IPS-18a (cell line): ENCODE measurements at regions not wholly inside any gene's neighbourhood (a gene's known extent, or its start where the extent isn't known, plus 50 kb on each side); places are given as distances from the start of the nearest gene placed in this dataset.
"Not testable (repeated sequence)": the region's sequence is repeated elsewhere in the genome, so short reads cannot be mapped to it uniquely, and the experiment has no call there.

Experiments
- H3K27ac ChIP-seq: one replicate; pipeline ENCODE4 v1.5.1; 2013; ENCODE audit warnings: low read length
- H3K27me3 ChIP-seq: one replicate; pipeline ENCODE4 v1.6.1; 2013; ENCODE audit warnings: mild to moderate bottlenecking, low read length; ENCODE audit not compliant: control insufficient read depth, insufficient read depth
- H3K36me3 ChIP-seq: one replicate; pipeline ENCODE4 v1.6.1; 2013; ENCODE audit warnings: low read depth, low read length; ENCODE audit not compliant: control insufficient read depth
- H3K4me1 ChIP-seq: one replicate; pipeline ENCODE4 v1.6.1; 2013; ENCODE audit warnings: low read depth, low read length; ENCODE audit not compliant: control insufficient read depth
- H3K4me3 ChIP-seq: one replicate; pipeline ENCODE4 v1.5.1; 2013; ENCODE audit warnings: low read length
- H3K9ac ChIP-seq: one replicate; pipeline ENCODE4 v1.6.1; 2013; ENCODE audit warnings: mild to moderate bottlenecking, low read length, moderate library complexity
- H3K9me3 ChIP-seq: one replicate; pipeline ENCODE4 v1.6.1; 2013; ENCODE audit warnings: low read depth, low read length; ENCODE audit not compliant: control insufficient read depth

DNA sequence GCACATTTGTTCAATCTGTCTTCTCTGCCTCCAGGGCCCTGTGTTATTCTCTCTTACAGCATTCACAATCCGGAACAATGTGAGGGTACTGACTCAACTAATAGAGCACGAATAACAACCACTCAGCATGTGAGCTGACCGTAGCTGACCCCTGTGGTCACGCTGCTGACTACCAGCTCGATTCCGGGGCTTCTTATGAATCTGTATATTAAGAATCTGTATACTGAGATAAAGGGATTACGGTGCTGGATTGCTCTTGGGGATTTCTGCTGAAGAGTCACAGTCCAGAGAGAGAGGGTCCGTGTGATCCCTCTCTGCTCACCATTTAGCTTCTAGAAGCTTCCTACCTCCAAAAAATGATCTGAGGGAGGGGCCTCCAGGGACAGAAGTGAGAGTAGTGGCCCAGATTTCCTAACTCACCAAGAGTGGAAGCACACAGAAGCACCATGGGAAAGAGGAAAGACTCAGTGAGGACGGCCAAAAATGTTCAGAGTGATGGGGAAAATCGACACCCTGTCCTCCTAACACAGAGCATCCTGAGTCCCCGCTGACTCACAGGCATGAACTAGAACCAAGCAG is 156.2 kb downstream of the THBS2 start:
- Histone ChIP-seq H3K4me1 (peaks cover 22% of the 10 kb centered on the region), H3K9ac (no peak overlapping the region), H3K27me3 (no peaks in the 10 kb centered on the region), H3K27ac (no peak overlapping the region), H3K4me3 (no peak overlapping the region), H3K9me3 (no peaks in the 10 kb centered on the region), H3K36me3 (no peaks in the 10 kb centered on the region)

DNA sequence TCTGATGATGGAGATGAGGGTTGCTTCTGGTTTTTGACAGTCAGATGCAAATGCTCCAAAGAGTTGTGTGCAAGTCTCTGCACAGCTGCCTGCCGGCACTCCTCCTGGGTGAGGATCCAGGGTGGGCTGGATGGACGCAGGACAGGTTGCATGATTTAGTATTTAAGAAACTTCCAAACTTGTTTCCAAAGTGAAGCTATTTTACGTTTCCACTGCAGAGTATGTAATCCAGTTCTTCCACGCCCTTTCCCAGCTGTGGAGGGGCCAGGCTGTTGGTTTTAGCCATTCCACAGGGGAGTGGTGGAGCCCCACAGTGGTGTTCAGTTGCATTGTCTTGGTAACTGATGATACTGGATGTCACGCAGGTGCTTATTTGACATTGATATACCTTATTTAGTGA is 157.3 kb downstream of the THBS2 start:
- Histone ChIP-seq H3K27ac (no peak overlapping the region), H3K27me3 (no peaks in the 10 kb centered on the region), H3K9me3 (peaks cover 6% of the 10 kb centered on the region), H3K36me3 (no peaks in the 10 kb centered on the region), H3K4me1 (peaks cover 22% of the 10 kb centered on the region), H3K9ac (no peak overlapping the region), H3K4me3 (no peak overlapping the region)

DNA sequence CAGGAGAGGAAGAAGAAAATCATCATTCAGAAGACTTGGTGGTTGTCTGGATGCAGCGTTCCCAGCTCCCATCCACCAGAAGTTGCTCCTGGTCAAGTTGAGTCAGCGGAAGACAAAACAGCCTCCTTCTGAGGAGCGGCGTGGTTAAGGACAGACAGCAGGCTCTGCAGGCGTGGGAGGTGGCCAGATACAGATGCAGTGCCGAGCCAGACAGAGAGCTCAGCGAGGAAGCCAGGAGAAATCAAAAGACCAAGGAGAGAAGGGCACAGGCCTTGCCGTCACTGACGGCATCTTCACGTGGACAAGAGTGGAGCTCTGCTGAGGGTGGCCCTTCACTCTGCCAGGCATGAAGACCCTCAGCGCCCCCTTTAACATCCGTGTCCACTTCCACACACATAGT is 158.5 kb downstream of the THBS2 start:
- Histone ChIP-seq H3K9me3 (peaks cover 14% of the 10 kb centered on the region), H3K4me3 (no peak overlapping the region), H3K4me1 (peaks cover 22% of the 10 kb centered on the region), H3K27me3 (no peaks in the 10 kb centered on the region), H3K9ac (no peak overlapping the region), H3K27ac (no peak overlapping the region), H3K36me3 (no peaks in the 10 kb centered on the region)

DNA sequence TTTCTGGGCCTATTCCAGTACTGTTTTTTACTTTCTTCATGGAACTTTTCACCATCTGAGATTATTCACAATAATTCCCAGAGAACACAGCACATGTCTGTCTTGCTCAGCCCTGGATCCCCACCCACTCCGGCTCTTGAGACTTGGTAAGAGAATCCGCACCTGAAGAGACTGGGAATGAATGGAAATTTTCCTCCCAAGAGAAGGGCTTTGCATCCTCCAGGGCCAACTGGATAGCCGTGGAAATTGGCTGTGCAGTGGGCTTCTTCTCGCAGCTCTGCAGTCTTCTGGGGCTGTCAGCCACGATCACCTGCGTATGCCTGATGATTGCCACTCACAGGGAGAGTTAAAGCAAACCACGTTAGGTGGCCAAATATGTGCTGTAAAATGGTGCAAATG is 159.1 kb downstream of the THBS2 start:
- no peaks in the 10 kb centered on the region for H3K27me3 ChIP-seq
- no peaks in the 10 kb centered on the region for H3K36me3 ChIP-seq
- H3K4me3 ChIP-seq, result no peak overlapping the region
- peaks cover 17% of the 10 kb centered on the region for H3K4me1 ChIP-seq
- no peak overlapping the region for H3K9ac ChIP-seq
- H3K27ac ChIP-seq, result no peak overlapping the region
- peaks cover 14% of the 10 kb centered on the region for H3K9me3 ChIP-seq

DNA sequence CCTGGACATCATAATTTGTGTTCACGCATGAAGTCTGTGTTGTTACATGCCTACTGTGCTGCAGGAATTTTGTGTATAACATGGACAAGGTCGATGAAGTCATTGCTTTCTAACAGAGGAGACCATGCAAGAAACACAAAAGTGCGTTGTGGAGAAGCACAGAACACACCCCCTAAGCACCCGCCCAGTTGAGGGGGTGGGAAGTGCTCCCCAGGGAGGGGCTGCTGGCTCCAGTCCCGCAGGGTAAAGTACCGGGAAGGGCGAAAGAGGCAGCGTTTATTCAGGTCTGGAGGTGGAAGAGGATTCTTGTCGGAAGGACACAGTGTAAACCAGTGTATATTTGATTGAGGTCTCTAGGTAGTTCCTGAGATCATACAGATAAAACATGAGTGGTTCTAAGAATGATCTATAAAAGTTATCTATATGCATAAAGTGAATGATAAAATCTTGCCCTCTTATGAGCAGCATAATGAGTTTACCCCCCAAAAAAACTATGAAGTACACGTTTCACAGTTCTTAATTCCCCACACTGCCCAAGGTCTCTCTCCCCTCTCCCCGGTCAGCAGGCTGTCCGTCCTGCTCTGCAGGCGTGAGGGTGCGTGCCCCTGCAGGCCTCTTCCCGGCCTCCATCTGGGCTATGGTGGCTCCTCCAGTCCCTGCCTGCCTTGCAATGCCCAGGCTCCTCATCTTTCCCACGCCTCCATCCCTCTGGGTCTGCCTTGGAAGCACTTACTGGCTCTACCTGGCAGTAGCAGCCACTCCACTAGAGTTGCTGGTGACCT is 159.7 kb downstream of the THBS2 start:
- H3K27ac ChIP-seq, result no peak overlapping the region
- H3K27me3 ChIP-seq, result no peaks in the 10 kb centered on the region
- peaks cover 12% of the 10 kb centered on the region for H3K4me1 ChIP-seq
- peaks cover 14% of the 10 kb centered on the region for H3K9me3 ChIP-seq
- H3K36me3 ChIP-seq, result no peaks in the 10 kb centered on the region
- no peak overlapping the region for H3K4me3 ChIP-seq
- H3K9ac ChIP-seq, result no peak overlapping the region

DNA sequence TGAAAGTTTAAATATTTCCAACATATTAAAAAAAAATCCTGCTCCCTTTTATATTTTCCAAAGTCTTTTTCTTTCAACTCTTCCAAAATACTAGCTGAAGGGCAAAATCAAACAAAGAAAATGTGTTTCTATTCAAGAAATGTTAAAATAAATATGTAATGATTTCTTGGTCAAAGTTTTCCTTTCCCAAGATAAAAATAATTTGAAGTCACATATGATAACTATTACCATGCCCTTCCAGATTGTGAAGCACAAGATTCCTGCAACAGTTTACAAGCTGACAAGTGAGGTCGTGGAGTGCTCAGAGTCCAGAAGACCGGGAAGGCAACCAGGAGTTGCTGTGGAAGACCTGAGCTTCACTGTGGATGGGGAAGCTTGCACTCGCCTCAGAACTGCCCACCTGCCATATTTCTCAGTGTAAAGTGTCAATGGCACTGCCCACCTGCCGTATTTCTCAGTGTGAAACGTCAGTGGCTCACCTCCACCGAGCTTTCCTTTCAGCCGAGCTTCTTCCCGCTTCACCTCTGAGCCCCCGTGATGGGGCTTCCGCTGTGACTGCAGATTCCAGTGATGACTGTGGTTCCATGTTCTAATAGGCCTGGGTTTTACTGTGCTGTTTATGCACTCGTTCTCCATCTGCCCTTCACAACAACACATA is 160.5 kb downstream of the THBS2 start:
- no peak overlapping the region for H3K4me3 ChIP-seq
- peaks cover 14% of the 10 kb centered on the region for H3K9me3 ChIP-seq
- H3K4me1 ChIP-seq, result peaks cover 9% of the 10 kb centered on the region

DNA sequence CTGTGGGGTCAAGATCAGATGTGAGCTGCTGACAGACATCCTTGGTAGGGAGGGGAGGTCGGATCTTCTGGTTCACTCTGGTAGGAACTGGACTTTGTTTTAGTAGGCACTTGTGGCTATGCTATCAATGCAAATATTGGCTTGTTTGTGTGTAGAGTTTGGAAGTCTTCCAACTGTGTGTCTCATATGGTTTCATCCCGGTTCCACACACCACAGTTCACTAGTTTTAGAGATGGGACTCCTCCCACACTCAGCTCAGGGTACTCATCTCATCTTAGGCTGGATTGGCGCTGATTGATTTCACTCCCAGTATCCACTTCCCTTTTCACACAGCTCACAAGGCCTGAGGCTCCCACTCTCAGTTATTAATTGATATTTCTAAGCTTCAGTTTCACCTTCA is 161.3 kb downstream of the THBS2 start:
- Histone ChIP-seq H3K27ac (no peak overlapping the region), H3K4me3 (no peak overlapping the region), H3K36me3 (no peaks in the 10 kb centered on the region), H3K27me3 (no peaks in the 10 kb centered on the region), H3K4me1 (peaks cover 9% of the 10 kb centered on the region), H3K9ac (no peak overlapping the region), H3K9me3 (peaks cover 14% of the 10 kb centered on the region)

More for the DNA sequence above, 160.5 kb downstream of the THBS2 start:
- Histone ChIP-seq H3K27ac (no peak overlapping the region), H3K9ac (no peak overlapping the region), H3K36me3 (no peaks in the 10 kb centered on the region), H3K27me3 (no peaks in the 10 kb centered on the region)

DNA sequence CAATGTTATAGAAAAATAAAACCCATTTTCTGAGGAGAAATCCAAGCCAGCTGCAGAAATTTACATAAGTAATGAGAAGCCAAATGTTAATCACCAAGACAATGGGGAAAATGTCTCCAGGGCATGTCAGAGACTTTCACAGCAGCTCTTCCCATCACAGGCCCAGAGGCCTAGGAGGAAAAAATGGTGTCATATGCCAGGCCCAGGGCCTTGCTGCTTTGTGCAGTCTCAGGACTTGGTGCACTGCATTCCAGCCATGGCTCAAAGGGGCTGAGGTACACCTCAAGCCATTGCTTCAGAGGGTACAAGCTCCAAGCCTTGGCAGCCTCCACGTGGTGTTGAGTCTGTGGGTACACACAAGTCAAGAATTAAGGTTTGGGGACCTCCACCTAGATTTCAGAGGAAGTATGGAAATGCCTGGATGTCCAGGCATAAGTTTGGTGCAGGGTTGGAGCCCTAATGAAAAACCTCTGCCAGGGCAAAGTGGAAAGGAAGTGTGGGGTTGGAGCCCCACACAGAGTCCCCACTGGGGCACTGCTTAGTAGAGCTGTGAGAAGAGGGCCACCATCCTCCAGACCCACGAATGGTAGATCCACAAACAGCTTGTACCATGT is 163.0 kb downstream of the THBS2 start:
- not testable (repeated sequence) for H3K27me3 ChIP-seq, H3K4me1 ChIP-seq, H3K27ac ChIP-seq, H3K9ac ChIP-seq, H3K36me3 ChIP-seq, H3K4me3 ChIP-seq
- peaks cover 14% of the 10 kb centered on the region for H3K9me3 ChIP-seq

DNA sequence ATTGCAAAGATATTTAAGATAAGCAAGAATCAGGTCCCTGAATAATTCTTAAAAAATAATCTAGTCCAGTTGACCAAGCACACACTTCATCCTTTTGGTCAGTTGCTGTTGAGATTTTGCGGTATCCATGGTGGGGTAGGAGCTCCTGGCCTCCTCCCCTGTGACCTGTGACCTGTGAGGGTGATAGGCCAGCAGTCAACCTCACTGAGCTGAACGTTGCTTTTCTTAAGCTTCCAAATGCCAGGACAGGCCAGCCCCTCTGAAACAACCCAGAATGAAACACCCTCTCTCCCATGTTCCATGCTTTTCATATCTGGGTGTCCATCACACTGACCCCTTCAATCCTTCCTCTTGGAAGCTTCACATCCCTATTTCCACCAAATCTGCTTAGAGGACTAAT is 164.9 kb downstream of the THBS2 start:
- Histone ChIP-seq H3K36me3 (no peaks in the 10 kb centered on the region), H3K4me1 (peaks cover 5% of the 10 kb centered on the region), H3K27ac (no peak overlapping the region), H3K9me3 (peaks cover 14% of the 10 kb centered on the region), H3K9ac (no peak overlapping the region), H3K27me3 (no peaks in the 10 kb centered on the region), H3K4me3 (no peak overlapping the region)

DNA sequence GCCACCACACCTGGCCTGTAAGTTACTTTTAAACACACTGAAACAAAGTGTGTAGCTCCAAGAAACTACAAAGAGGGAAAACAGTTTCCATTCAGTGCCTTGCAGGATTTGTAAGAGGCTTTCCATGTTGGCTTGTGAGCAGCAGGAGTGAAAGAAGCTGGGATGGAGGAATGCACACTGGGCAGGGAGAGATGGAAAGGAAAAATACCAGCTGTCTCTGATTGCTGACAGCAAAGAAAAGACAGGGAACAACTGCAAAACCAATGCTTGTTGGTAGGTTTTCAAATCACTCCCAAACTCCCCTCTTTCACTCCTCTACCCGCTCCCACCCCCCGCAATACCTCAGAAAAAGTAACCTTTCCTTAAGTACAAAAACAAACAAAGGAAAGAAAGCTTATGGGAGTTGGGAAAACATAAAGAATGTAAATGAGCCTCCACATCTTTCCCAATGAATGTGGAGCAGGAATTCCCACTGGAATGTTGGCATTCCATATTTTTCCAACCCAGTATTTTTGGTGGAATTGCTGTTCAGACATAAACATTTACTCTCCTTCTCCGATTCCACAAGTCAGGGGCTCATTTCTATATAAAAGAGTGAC is 166.1 kb downstream of the THBS2 start:
- H3K9me3 ChIP-seq, result peaks cover 14% of the 10 kb centered on the region
- peaks cover 5% of the 10 kb centered on the region for H3K4me1 ChIP-seq
- H3K4me3 ChIP-seq, result no peak overlapping the region
- no peaks in the 10 kb centered on the region for H3K27me3 ChIP-seq
- no peaks in the 10 kb centered on the region for H3K36me3 ChIP-seq
- H3K27ac ChIP-seq, result no peak overlapping the region
- H3K9ac ChIP-seq, result no peak overlapping the region

DNA sequence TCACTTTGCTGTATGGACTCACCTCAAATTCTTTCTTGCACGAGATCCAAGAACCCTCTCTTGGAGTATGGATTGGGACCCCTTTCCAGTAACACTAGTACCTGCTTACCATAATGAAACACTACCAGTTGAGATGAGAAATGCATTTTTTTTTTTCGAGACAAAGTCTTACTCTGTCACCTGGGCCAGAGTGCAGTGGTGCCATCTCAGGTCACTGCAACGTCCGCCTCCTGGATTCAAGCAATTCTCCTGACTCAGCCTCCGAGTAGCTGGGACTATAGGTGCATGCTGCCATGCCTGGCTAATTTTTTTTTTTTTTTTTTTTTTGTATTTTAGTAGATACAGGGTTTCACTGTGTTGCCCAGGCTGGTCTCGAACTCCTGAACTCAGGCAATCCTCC is 167.0 kb downstream of the THBS2 start:
- not testable (repeated sequence) for H3K4me1 ChIP-seq, H3K27ac ChIP-seq, H3K9me3 ChIP-seq, H3K4me3 ChIP-seq, H3K9ac ChIP-seq, H3K36me3 ChIP-seq, H3K27me3 ChIP-seq
